Central memory CD8-positive, alpha-beta T cell (primary cell): ENCODE measurements at regions not wholly inside any gene's neighbourhood (a gene's known extent, or its start where the extent isn't known, plus 50 kb on each side); places are given as distances from the start of the nearest gene placed in this dataset.
"Not testable (repeated sequence)": the region's sequence is repeated elsewhere in the genome, so short reads cannot be mapped to it uniquely, and the experiment has no call there.

ENCODE experiments used
- ATAC-seq: fragments of 150-1000 bp; cut with Tn5 transposase; replicated peaks from 2 replicates; pipeline ENCODE4 v1.10.0; 2022; ENCODE audit warnings: mild to moderate bottlenecking, moderate FRiP score, moderate number of reproducible peaks; ENCODE audit not compliant: poor library complexity, severe bottlenecking; ENCODE audit errors: extremely low read depth
- DNase-seq, 2 donors: peaks; one replicate each; pipeline ENCODE4 v3.0.0; 2021; ENCODE audit warnings: low spot score in 2 of 2
- H3K27ac Mint-ChIP-seq: one replicate; pipeline ENCODE4 v1.8.0; 2022; ENCODE audit warnings: low read depth, mild to moderate bottlenecking, moderate library complexity, mixed read lengths
- H3K27me3 Mint-ChIP-seq: one replicate; pipeline ENCODE4 v1.8.0; 2022; ENCODE audit warnings: mixed read lengths
- H3K36me3 Mint-ChIP-seq: one replicate; pipeline ENCODE4 v1.8.0; 2022; ENCODE audit warnings: mild to moderate bottlenecking, moderate library complexity, mixed read lengths; ENCODE audit not compliant: insufficient read depth
- H3K4me1 Mint-ChIP-seq: one replicate; pipeline ENCODE4 v1.8.0; 2022; ENCODE audit warnings: mixed read lengths
- H3K4me3 Mint-ChIP-seq: one replicate; pipeline ENCODE4 v1.8.0; 2022; ENCODE audit warnings: mild to moderate bottlenecking, moderate library complexity, mixed read lengths
- H3K9me3 Mint-ChIP-seq: one replicate; pipeline ENCODE4 v1.8.0; 2022; ENCODE audit warnings: mixed read lengths

- ATAC-seq, DNase-seq, H3K27ac Mint-ChIP-seq, H3K27me3 Mint-ChIP-seq, H3K4me1 Mint-ChIP-seq, H3K4me3 Mint-ChIP-seq, H3K9me3 Mint-ChIP-seq, H3K36me3 Mint-ChIP-seq: not testable (repeated sequence)
Measured at GRCh38 chr14:101311186-101311585, 250.1 kb upstream of the DIO3 start.

GRCh38 chr14:101313268-101313667, 248.0 kb upstream of the DIO3 start:
- no peak for ATAC-seq
- Mint-ChIP-seq H3K27me3 (peaks cover 16% of the 10 kb centered on the region), H3K4me1 (no peaks in the 10 kb centered on the region), H3K9me3 (peaks cover 7% of the 10 kb centered on the region), H3K4me3 (no peak overlapping the region), H3K36me3 (no peaks in the 10 kb centered on the region), H3K27ac (no peak overlapping the region)
- DNase-seq, result no peak

GRCh38 chr14:101315802-101316296, 245.4 kb upstream of the DIO3 start:
- ATAC-seq, result no peak
- no peak overlapping the region for H3K27ac Mint-ChIP-seq
- no peak overlapping the region for H3K4me3 Mint-ChIP-seq
- no peaks in the 10 kb centered on the region for H3K4me1 Mint-ChIP-seq
- peaks cover 24% of the 10 kb centered on the region for H3K27me3 Mint-ChIP-seq
- no peak for DNase-seq
- peaks cover 7% of the 10 kb centered on the region for H3K9me3 Mint-ChIP-seq
- H3K36me3 Mint-ChIP-seq, result no peaks in the 10 kb centered on the region

- Mint-ChIP-seq H3K4me3 (no peak overlapping the region), H3K27me3 (peaks cover 25% of the 10 kb centered on the region), H3K27ac (no peak overlapping the region), H3K9me3 (peaks cover 11% of the 10 kb centered on the region), H3K36me3 (no peaks in the 10 kb centered on the region), H3K4me1 (no peaks in the 10 kb centered on the region)
- no peak for ATAC-seq
- no peak for DNase-seq
Measured at GRCh38 chr14:101318271-101318670, 243.0 kb upstream of the DIO3 start.

- Mint-ChIP-seq H3K36me3 (no peaks in the 10 kb centered on the region), H3K4me3 (no peak overlapping the region), H3K27ac (no peak overlapping the region), H3K27me3 (peaks cover 25% of the 10 kb centered on the region), H3K9me3 (peaks cover 18% of the 10 kb centered on the region), H3K4me1 (no peaks in the 10 kb centered on the region)
- no peak for DNase-seq
- no peak for ATAC-seq
Measured at GRCh38 chr14:101320396-101320795, 240.9 kb upstream of the DIO3 start.

- no peak overlapping the region for H3K27ac Mint-ChIP-seq
- ATAC-seq, result no peak
- no peaks in the 10 kb centered on the region for H3K4me1 Mint-ChIP-seq
- peaks cover 25% of the 10 kb centered on the region for H3K27me3 Mint-ChIP-seq
- H3K4me3 Mint-ChIP-seq, result no peak overlapping the region
- no peak for DNase-seq
- H3K36me3 Mint-ChIP-seq, result no peaks in the 10 kb centered on the region
- H3K9me3 Mint-ChIP-seq, result peaks cover 10% of the 10 kb centered on the region
Measured at GRCh38 chr14:101322223-101322622, 239.1 kb upstream of the DIO3 start.

GRCh38 chr14:101323111-101323510, 238.2 kb upstream of the DIO3 start:
- no peak overlapping the region for H3K27ac Mint-ChIP-seq

GRCh38 chr14:101323614-101324235, 237.6 kb upstream of the DIO3 start:
- DNase-seq, H3K27ac Mint-ChIP-seq, H3K4me3 Mint-ChIP-seq, H3K36me3 Mint-ChIP-seq, ATAC-seq, H3K4me1 Mint-ChIP-seq: not testable (repeated sequence)
- Mint-ChIP-seq H3K27me3 (peaks cover 21% of the 10 kb centered on the region), H3K9me3 (peaks cover 10% of the 10 kb centered on the region)

More at GRCh38 chr14:101323111-101323510, 238.2 kb upstream of the DIO3 start:
- ATAC-seq (no peak), DNase-seq (no peak)
- Mint-ChIP-seq H3K27me3 (peaks cover 21% of the 10 kb centered on the region), H3K9me3 (peaks cover 10% of the 10 kb centered on the region), H3K36me3 (no peaks in the 10 kb centered on the region), H3K4me1 (no peaks in the 10 kb centered on the region), H3K4me3 (no peak overlapping the region)

GRCh38 chr14:101325319-101325718, 236.0 kb upstream of the DIO3 start:
- Mint-ChIP-seq H3K27ac (no peak overlapping the region), H3K4me3 (no peak overlapping the region), H3K4me1 (no peaks in the 10 kb centered on the region), H3K27me3 (peaks cover 27% of the 10 kb centered on the region), H3K9me3 (peaks cover 10% of the 10 kb centered on the region), H3K36me3 (no peaks in the 10 kb centered on the region)
- DNase-seq (no peak), ATAC-seq (no peak)

- ATAC-seq, result no peak
- H3K27me3 Mint-ChIP-seq, result peaks cover 45% of the 10 kb centered on the region
- no peaks in the 10 kb centered on the region for H3K36me3 Mint-ChIP-seq
- H3K4me1 Mint-ChIP-seq, result no peaks in the 10 kb centered on the region
- H3K4me3 Mint-ChIP-seq, result no peak overlapping the region
- H3K27ac Mint-ChIP-seq, result no peak overlapping the region
- peaks cover 5% of the 10 kb centered on the region for H3K9me3 Mint-ChIP-seq
- no peak for DNase-seq
Measured at GRCh38 chr14:101328412-101329028, 232.8 kb upstream of the DIO3 start.

GRCh38 chr14:101330416-101331140, 230.7 kb upstream of the DIO3 start:
- H3K27ac Mint-ChIP-seq, result no peak overlapping the region
- H3K9me3 Mint-ChIP-seq, result no peaks in the 10 kb centered on the region
- peaks cover 62% of the 10 kb centered on the region for H3K27me3 Mint-ChIP-seq
- ATAC-seq (no peak), DNase-seq (no peak)
- no peak overlapping the region for H3K4me3 Mint-ChIP-seq
- H3K4me1 Mint-ChIP-seq, result no peaks in the 10 kb centered on the region
- no peaks in the 10 kb centered on the region for H3K36me3 Mint-ChIP-seq

- H3K9me3 Mint-ChIP-seq, result no peaks in the 10 kb centered on the region
- H3K36me3 Mint-ChIP-seq, result no peaks in the 10 kb centered on the region
- H3K4me3 Mint-ChIP-seq, result no peak overlapping the region
- H3K27ac Mint-ChIP-seq, result no peak overlapping the region
- H3K27me3 Mint-ChIP-seq, result peaks cover 68% of the 10 kb centered on the region
- DNase-seq, result no peak
- no peak for ATAC-seq
- no peaks in the 10 kb centered on the region for H3K4me1 Mint-ChIP-seq
Measured at GRCh38 chr14:101331141-101331525, 230.2 kb upstream of the DIO3 start.

- H3K36me3 Mint-ChIP-seq, result no peaks in the 10 kb centered on the region
- DNase-seq (no peak), ATAC-seq (no peak)
- no peak overlapping the region for H3K27ac Mint-ChIP-seq
- peaks cover 74% of the 10 kb centered on the region for H3K27me3 Mint-ChIP-seq
- H3K4me3 Mint-ChIP-seq, result no peak overlapping the region
- H3K9me3 Mint-ChIP-seq, result no peaks in the 10 kb centered on the region
- no peaks in the 10 kb centered on the region for H3K4me1 Mint-ChIP-seq
Measured at GRCh38 chr14:101331661-101332169, 229.6 kb upstream of the DIO3 start.
